WTC11 (cell line): ENCODE measurements at regions not wholly inside any gene's neighbourhood (a gene's known extent, or its start where the extent isn't known, plus 50 kb on each side); places are given as distances from the start of the nearest gene placed in this dataset.

Experiments used
- ATAC-seq: fragments of 200-7000 bp; cut with Tn5 transposase; 2 replicates; pipeline ENCODE4 v1.10.0; 2021; ENCODE audit warnings: mild to moderate bottlenecking, moderate library complexity
- CTCF ChIA-PET: fragments of 300-600 bp; sonication (Branson Sonifier 250); formaldehyde crosslinking; loops from one replicate; lab custom pipeline; 2021; ENCODE audit warnings: antibody characterized with exemption; lab: Charles Lee
- POLR2A ChIA-PET: fragments of 350-600 bp; sonication (Branson Sonifier 250); formaldehyde crosslinking; loops from one replicate; lab custom pipeline; 2021; ENCODE audit warnings: antibody characterized with exemption; lab: Charles Lee
- DNase-seq: peaks from one replicate; pipeline ENCODE4 v3.0.0; 2021; ENCODE audit warnings: low spot score
- H3K27ac Mint-ChIP-seq: 2 replicates; pipeline ENCODE4 v1.8.0; 2021; ENCODE audit warnings: mixed read lengths
- H3K27me3 Mint-ChIP-seq: 2 replicates; pipeline ENCODE4 v1.8.0; 2021; ENCODE audit warnings: low read depth, mild to moderate bottlenecking, moderate library complexity, mixed read lengths
- H3K36me3 Mint-ChIP-seq: 2 replicates; pipeline ENCODE4 v1.8.0; 2021; ENCODE audit warnings: mixed read lengths
- H3K4me1 Mint-ChIP-seq: 2 replicates; pipeline ENCODE4 v1.8.0; 2022; ENCODE audit warnings: mixed read lengths
- H3K4me3 Mint-ChIP-seq: 2 replicates; pipeline ENCODE4 v1.8.0; 2021; ENCODE audit warnings: mild to moderate bottlenecking, moderate library complexity, mixed read lengths
- H3K9me3 Mint-ChIP-seq: 2 replicates; pipeline ENCODE4 v1.8.0; 2021; ENCODE audit warnings: mixed read lengths
- ATF2 ChIP-seq: sonication (generic); formaldehyde crosslinking; IDR thresholded peaks from 2 replicates; pipeline ENCODE4 v1.8.1; 2022; ENCODE audit warnings: low read depth, missing genetic modification reagents, borderline replicate concordance
- CBFB ChIP-seq: sonication (generic); formaldehyde crosslinking; IDR thresholded peaks from 2 replicates; pipeline ENCODE4 v1.8.1; 2022; ENCODE audit warnings: mild to moderate bottlenecking, low read depth, missing genetic modification reagents
- CDX4 ChIP-seq: fragments of 250-450 bp; sonication (Bioruptor Pico); IDR thresholded peaks from 2 replicates; pipeline ENCODE4 v1.9.0; 2021; ENCODE audit warnings: moderate library complexity, mild to moderate bottlenecking, inconsistent platforms, borderline replicate concordance
- E2F1 ChIP-seq: sonication (generic); formaldehyde crosslinking; IDR thresholded peaks from 2 replicates; pipeline ENCODE4 v1.8.0; 2022; ENCODE audit warnings: mild to moderate bottlenecking, missing genetic modification reagents
- E2F5 ChIP-seq: sonication (generic); formaldehyde crosslinking; IDR thresholded peaks from 2 replicates; pipeline ENCODE4 v1.8.1; 2022; ENCODE audit warnings: mild to moderate bottlenecking, moderate library complexity, missing genetic modification reagents
- ERG ChIP-seq: fragments of 250-450 bp; sonication (Bioruptor Pico); IDR thresholded peaks from 2 replicates; pipeline ENCODE4 v1.8.0; 2021; ENCODE audit warnings: mild to moderate bottlenecking
- ESRRA ChIP-seq: sonication (generic); formaldehyde crosslinking; IDR thresholded peaks from 2 replicates; pipeline ENCODE4 v1.8.1; 2022; ENCODE audit warnings: mild to moderate bottlenecking, missing genetic modification reagents, borderline replicate concordance
- JUN ChIP-seq: sonication (generic); formaldehyde crosslinking; IDR thresholded peaks from 2 replicates; pipeline ENCODE4 v1.8.0; 2023; ENCODE audit warnings: mild to moderate bottlenecking, missing genetic modification reagents
- MAX ChIP-seq: sonication (generic); formaldehyde crosslinking; IDR thresholded peaks from 2 replicates; pipeline ENCODE4 v1.8.0; 2022; ENCODE audit warnings: mild to moderate bottlenecking, missing genetic modification reagents
- MYBL2 ChIP-seq: sonication (generic); formaldehyde crosslinking; IDR thresholded peaks from 2 replicates; pipeline ENCODE4 v1.8.1; 2023; ENCODE audit warnings: mild to moderate bottlenecking, moderate library complexity, missing genetic modification reagents
- NFATC4 ChIP-seq: fragments of 250-450 bp; sonication (Bioruptor Pico); IDR thresholded peaks from 2 replicates; pipeline ENCODE4 v1.9.0; 2021; ENCODE audit warnings: mild to moderate bottlenecking
- NFYB ChIP-seq: sonication (generic); formaldehyde crosslinking; conservative IDR thresholded peaks from 2 replicates; pipeline ENCODE4 v1.8.0; 2022; ENCODE audit warnings: low read depth, missing genetic modification reagents
- NR1H2 ChIP-seq: sonication (generic); formaldehyde crosslinking; IDR thresholded peaks from 2 replicates; pipeline ENCODE4 v1.9.0; 2021; ENCODE audit warnings: mild to moderate bottlenecking, moderate library complexity, missing genetic modification reagents
- NR2C2 ChIP-seq: sonication (generic); formaldehyde crosslinking; IDR thresholded peaks from 2 replicates; pipeline ENCODE4 v1.8.0; 2022; ENCODE audit warnings: mild to moderate bottlenecking, missing genetic modification reagents
- OVOL2 ChIP-seq: fragments of 250-450 bp; sonication (Bioruptor Pico); IDR thresholded peaks from 2 replicates; pipeline ENCODE4 v1.9.0; 2021; ENCODE audit warnings: mild to moderate bottlenecking, borderline replicate concordance
- TEAD1 ChIP-seq: sonication (generic); formaldehyde crosslinking; IDR thresholded peaks from 2 replicates; pipeline ENCODE4 v1.8.0; 2022; ENCODE audit warnings: mild to moderate bottlenecking, missing genetic modification reagents
- USF2 ChIP-seq: sonication (generic); formaldehyde crosslinking; IDR thresholded peaks from 2 replicates; pipeline ENCODE4 v1.8.1; 2023; ENCODE audit warnings: mild to moderate bottlenecking, missing genetic modification reagents, moderate library complexity
- ZNF138 ChIP-seq: sonication (generic); formaldehyde crosslinking; conservative IDR thresholded peaks from 2 replicates; pipeline ENCODE4 v1.8.1; 2022; ENCODE audit warnings: mild to moderate bottlenecking, moderate library complexity, missing genetic modification reagents
- ZNF281 ChIP-seq: sonication (generic); formaldehyde crosslinking; IDR thresholded peaks from 2 replicates; pipeline ENCODE4 v1.8.0; 2023; ENCODE audit warnings: mild to moderate bottlenecking, missing genetic modification reagents
- ZNF317 ChIP-seq: sonication (generic); formaldehyde crosslinking; IDR thresholded peaks from 2 replicates; pipeline ENCODE4 v1.8.1; 2023; ENCODE audit warnings: low read depth, mild to moderate bottlenecking, moderate library complexity, missing genetic modification reagents, borderline replicate concordance
- ZNF425 ChIP-seq: fragments of 250-450 bp; sonication (Bioruptor Pico); conservative IDR thresholded peaks from 2 replicates; pipeline ENCODE4 v1.9.0; 2021; ENCODE audit warnings: mild to moderate bottlenecking

- TF ChIP-seq MYBL2 (CRISPR knock-in tag) (no peak), E2F1 (CRISPR knock-in tag) (no peak), ZNF281 (CRISPR knock-in tag) (no peak), JUN (CRISPR knock-in tag) (no peak), NFYB (CRISPR knock-in tag) (no peak), E2F5 (no peak), OVOL2 (no peak), ZNF138 (CRISPR knock-in tag) (no peak)
Measured at GRCh38 chr13:93080587-93080986, 146.0 kb upstream of the GPC6 start (continued).

GRCh38 chr13:93086329-93086728 lies 140.3 kb upstream of the GPC6 start:
- Mint-ChIP-seq H3K9me3 (no peaks in the 10 kb centered on the region), H3K4me1 (no peaks in the 10 kb centered on the region), H3K27ac (no peak overlapping the region), H3K36me3 (no peaks in the 10 kb centered on the region), H3K4me3 (no peak overlapping the region), H3K27me3 (no peaks in the 10 kb centered on the region)
- TF ChIP-seq E2F1 (CRISPR knock-in tag): no peak
- TF ChIP-seq NR2C2 (CRISPR knock-in tag): no peak
- TF ChIP-seq MAX (CRISPR knock-in tag): no peak
- no peak for TF ChIP-seq ERG
- TF ChIP-seq CBFB (CRISPR knock-in tag): no peak
- TF ChIP-seq USF2 (CRISPR knock-in tag): no peak
- TF ChIP-seq ZNF425 (CRISPR knock-in tag): no peak
- TF ChIP-seq CDX4 (CRISPR knock-in tag): no peak
- no peak for TF ChIP-seq ESRRA (CRISPR knock-in tag)
- TF ChIP-seq TEAD1 (CRISPR knock-in tag): no peak
- no peak for TF ChIP-seq ZNF317
- no peak for TF ChIP-seq NR1H2 (CRISPR knock-in tag)
- no peak for TF ChIP-seq ATF2
- TF ChIP-seq NFATC4 (CRISPR knock-in tag): no peak
- ChIA-PET POLR2A (no interaction called here), CTCF (no interaction called here)
- DNase-seq: no peak
- no peak for ATAC-seq
